H1 (cell line): ENCODE measurements at regions not wholly inside any gene's neighbourhood (a gene's known extent, or its start where the extent isn't known, plus 50 kb on each side); places are given as distances from the start of the nearest gene placed in this dataset.

Source experiments
- CTCF ChIA-PET: fragments of 300-600 bp; sonication (Branson Sonifier 250); formaldehyde crosslinking; loops from one replicate; lab custom pipeline; 2021; ENCODE audit not compliant: partially characterized antibody; lab: Charles Lee
- POLR2A ChIA-PET: fragments of 300-600 bp; sonication (Branson Sonifier 250); formaldehyde crosslinking; loops from one replicate; lab custom pipeline; 2021; ENCODE audit warnings: inconsistent platforms; ENCODE audit not compliant: partially characterized antibody; lab: Charles Lee
- DNase-seq, 2 experiments: peaks; one replicate each; pipeline versions ENCODE4 v3.0.0 to v3.0.0-alpha.2; 2010 to 2022; ENCODE audit warnings: low spot score in 2 of 2, low read depth in 1 of 2, mixed read lengths in 1 of 2
- FAIRE-seq: peaks from 2 replicates; lab custom pipeline; 2011; peaks lifted over from hg19 to GRCh38; lab: Jason Lieb, UNC
- H2AFZ ChIP-seq: 2 replicates; pipeline ENCODE4 v1.8.1; 2012; ENCODE audit warnings: low read length, inconsistent platforms
- H2AK5ac ChIP-seq: 2 replicates; pipeline ENCODE4 v1.6.1; 2013; ENCODE audit warnings: low read depth, low read length
- H2BK120ac ChIP-seq: replicated peaks from 2 replicates; pipeline ENCODE3; 2013; ENCODE audit warnings: low read depth, low read length, inconsistent platforms
- H2BK12ac ChIP-seq: 2 replicates; pipeline ENCODE4 v1.6.1; 2013; ENCODE audit warnings: low read depth, low read length
- H2BK15ac ChIP-seq: 2 replicates; pipeline ENCODE4 v1.6.1; 2013; ENCODE audit warnings: low read length
- H2BK20ac ChIP-seq: 2 replicates; pipeline ENCODE4 v1.6.1; 2013; ENCODE audit warnings: low read length
- H2BK5ac ChIP-seq: 2 replicates; pipeline ENCODE4 v1.6.1; 2013; ENCODE audit warnings: low read depth, low read length
- H3K14ac ChIP-seq: 2 replicates; pipeline ENCODE4 v1.6.1; 2013; ENCODE audit warnings: inconsistent platforms; ENCODE audit not compliant: insufficient read length
- H3K18ac ChIP-seq: 2 replicates; pipeline ENCODE4 v1.6.1; 2013; ENCODE audit warnings: low read length; ENCODE audit errors: extremely low read depth
- H3K23ac ChIP-seq: 2 replicates; pipeline ENCODE4 v1.6.1; 2013; ENCODE audit warnings: inconsistent platforms; ENCODE audit not compliant: insufficient read length
- H3K23me2 ChIP-seq: 2 replicates; pipeline ENCODE4 v1.6.1; 2013; ENCODE audit warnings: low read depth, low read length
- H3K27ac ChIP-seq: 2 replicates; pipeline ENCODE4 v1.6.1; 2011; ENCODE audit warnings: low read depth, low read length, inconsistent platforms
- H3K27me3 ChIP-seq, 4 experiments: replicated peaks in 1 of 4; 1 replicate in 1 of 4; 2 replicates in 3 of 4; pipeline versions ENCODE4 v1.6.1 to v1.8.1; 2011 to 2013; ENCODE audit warnings: low read length in 3 of 4, mild to moderate bottlenecking in 3 of 4, inconsistent platforms in 2 of 4, mixed read lengths in 2 of 4, moderate library complexity in 1 of 4; ENCODE audit not compliant: control insufficient read depth in 3 of 4, insufficient read depth in 3 of 4; ENCODE audit errors: extremely low read depth in 1 of 4
- H3K36me3 ChIP-seq, 4 experiments: 2 replicates each; pipeline versions ENCODE4 v1.6.1 to v1.8.1; 2011 to 2013; ENCODE audit warnings: mild to moderate bottlenecking in 4 of 4, low read length in 3 of 4, moderate library complexity in 2 of 4, control low read depth in 1 of 4, inconsistent platforms in 1 of 4; ENCODE audit not compliant: insufficient read depth in 4 of 4, control insufficient read depth in 2 of 4
- H3K4ac ChIP-seq: replicated peaks from 2 replicates; pipeline ENCODE3; 2013; ENCODE audit warnings: low read length, low read depth, mixed read lengths, inconsistent platforms; ENCODE audit not compliant: insufficient read length
- H3K4me1 ChIP-seq, 4 experiments: replicated peaks in 1 of 4; 1 replicate in 1 of 4; 2 replicates in 3 of 4; pipeline versions ENCODE4 v1.6.1 to v1.8.1; 2011 to 2013; ENCODE audit warnings: low read length in 3 of 4, inconsistent platforms in 2 of 4, mixed read lengths in 1 of 4; ENCODE audit not compliant: insufficient read depth in 4 of 4, control insufficient read depth in 3 of 4
- H3K4me2 ChIP-seq, 2 experiments: 2 replicates each; pipeline versions ENCODE4 v1.6.1 to v1.8.1; 2011 to 2013; ENCODE audit warnings: low read depth in 2 of 2, low read length in 2 of 2, control low read depth in 1 of 2, inconsistent platforms in 1 of 2, mild to moderate bottlenecking in 1 of 2; ENCODE audit not compliant: insufficient read depth in 1 of 2
- H3K4me3 ChIP-seq, 4 experiments: fragments of 200-600, 300-600 bp in 1 of 4; sonication (generic), shearing (Covaris generic), sonication (Bioruptor Twin) in 1 of 4; 2 replicates each; pipeline versions ENCODE4 v1.5.1 to v1.8.1; 2011 to 2016; ENCODE audit warnings: low read length in 4 of 4, low read depth in 3 of 4, control low read depth in 2 of 4, inconsistent platforms in 2 of 4, mild to moderate bottlenecking in 2 of 4, mixed read lengths in 1 of 4, moderate library complexity in 1 of 4; ENCODE audit not compliant: insufficient read depth in 2 of 4; ENCODE audit errors: extremely low read depth in 1 of 4
- H3K56ac ChIP-seq: replicated peaks from 2 replicates; pipeline ENCODE3; 2013; ENCODE audit warnings: low read depth, mild to moderate bottlenecking, mixed read lengths, low read length, inconsistent platforms; ENCODE audit not compliant: insufficient read length
- H3K79me1 ChIP-seq: 2 replicates; pipeline ENCODE4 v1.6.1; 2013; ENCODE audit warnings: low read depth, low read length, control low read depth
- H3K79me2 ChIP-seq, 2 experiments: 2 replicates each; pipeline versions ENCODE4 v1.6.1 to v1.8.1; 2012 to 2013; ENCODE audit warnings: low read length in 2 of 2, mild to moderate bottlenecking in 2 of 2, inconsistent platforms in 1 of 2; ENCODE audit not compliant: insufficient read depth in 2 of 2, control insufficient read depth in 1 of 2
- H3K9ac ChIP-seq, 4 experiments: replicated peaks in 1 of 4; 1 replicate in 1 of 4; 2 replicates in 3 of 4; pipeline versions ENCODE4 v1.6.1 to v1.8.1; 2011 to 2013; ENCODE audit warnings: low read depth in 3 of 4, low read length in 3 of 4, control low read depth in 2 of 4, mild to moderate bottlenecking in 2 of 4, moderate library complexity in 2 of 4, inconsistent platforms in 1 of 4; ENCODE audit errors: extremely low read depth in 1 of 4
- H3K9me3 ChIP-seq, 2 experiments: 2 replicates each; pipeline versions ENCODE4 v1.6.1 to v1.8.1; 2012 to 2013; ENCODE audit warnings: mild to moderate bottlenecking in 2 of 2, moderate library complexity in 2 of 2, control low read depth in 1 of 2, inconsistent platforms in 1 of 2, low read depth in 1 of 2, low read length in 1 of 2, mixed read lengths in 1 of 2; ENCODE audit not compliant: insufficient read depth in 2 of 2
- H4K20me1 ChIP-seq, 2 experiments: replicated peaks in 1 of 2; 2 replicates each; pipeline versions ENCODE3 to v1.8.1; 2011 to 2013; ENCODE audit warnings: inconsistent platforms in 2 of 2, low read length in 2 of 2, mild to moderate bottlenecking in 1 of 2; ENCODE audit not compliant: insufficient read depth in 2 of 2, control insufficient read depth in 1 of 2
- H4K5ac ChIP-seq: 2 replicates; pipeline ENCODE4 v1.6.1; 2013; ENCODE audit warnings: low read length, low read depth, mixed read lengths, inconsistent platforms; ENCODE audit not compliant: insufficient read length
- H4K8ac ChIP-seq: 2 replicates; pipeline ENCODE4 v1.8.0; 2013; ENCODE audit warnings: mild to moderate bottlenecking, moderate library complexity, low read length, inconsistent platforms; ENCODE audit not compliant: insufficient read depth; ENCODE audit errors: extremely low read depth
- H4K91ac ChIP-seq: replicated peaks from 2 replicates; pipeline ENCODE3; 2013; ENCODE audit warnings: low read length, mixed read lengths, inconsistent platforms; ENCODE audit not compliant: insufficient read length
- ASH2L ChIP-seq: fragments of 200-600, 300-600 bp; sonication (generic); IDR thresholded peaks from one replicate; pipeline ENCODE4 v1.7.1; 2017; ENCODE audit warnings: low read length
- CHD1 ChIP-seq: IDR thresholded peaks from 2 replicates; pipeline ENCODE4 v1.6.1; 2012; ENCODE audit warnings: low read depth, low read length, improper control_type of control experiment
- EP300 ChIP-seq, 2 experiments: IDR thresholded peaks; 1 replicate in 1 of 2; 2 replicates in 1 of 2; pipeline ENCODE4 v1.6.1; 2011 to 2012; ENCODE audit warnings: low read depth in 2 of 2, low read length in 2 of 2, mild to moderate bottlenecking in 2 of 2, borderline replicate concordance in 1 of 2, inconsistent platforms in 1 of 2, moderate library complexity in 1 of 2
- EZH2 ChIP-seq: fragments of 200-600 bp; sonication (generic); IDR thresholded peaks from 2 replicates; pipeline ENCODE4 v1.7.1; 2012; ENCODE audit warnings: low read depth, mild to moderate bottlenecking, moderate library complexity, low read length, inconsistent platforms; ENCODE audit not compliant: severe bottlenecking
- USF2 ChIP-seq: IDR thresholded peaks from 2 replicates; pipeline ENCODE4 v1.6.1; 2011; ENCODE audit warnings: low read length, improper control_type of control experiment

GRCh38 chr1:29636936-29637335, 400.6 kb downstream of the PTPRU start:
- Histone ChIP-seq H3K79me2 (no peaks in the 10 kb centered on the region), H3K23me2 (no peaks in the 10 kb centered on the region), H2BK5ac (no peak overlapping the region), H3K4me2 (no peak overlapping the region), H3K4me3 (no peak overlapping the region), H4K8ac (no peak overlapping the region), H2AFZ (no peak overlapping the region), H3K14ac (no peak overlapping the region), H2BK15ac (no peak overlapping the region), H3K27me3 (no peaks in the 10 kb centered on the region), H4K91ac (no peak overlapping the region), H3K27ac (no peak overlapping the region), H3K9me3 (no peaks in the 10 kb centered on the region), H3K36me3 (no peaks in the 10 kb centered on the region), H2AK5ac (no peak overlapping the region), H2BK20ac (no peak overlapping the region), H3K18ac (no peak overlapping the region), H2BK12ac (no peak overlapping the region), H3K9ac (no peak overlapping the region), H3K23ac (no peak overlapping the region), H3K4me1 (no peaks in the 10 kb centered on the region; a peak in 1 of 7 replicates), H3K4ac (no peak overlapping the region), H4K20me1 (no peaks in the 10 kb centered on the region), H2BK120ac (no peak overlapping the region), H3K56ac (no peak overlapping the region), H3K79me1 (no peaks in the 10 kb centered on the region), H4K5ac (no peak overlapping the region)
- ChIA-PET CTCF (interaction anchor here (0.9 to 1.5 kb wide), 2 partner anchors 11 to 13 kb away, joined by 3 read pairs; no protein-coding TSS in a partner anchor), POLR2A (no interaction called here)
- DNase-seq (no peak), FAIRE-seq (no peak)
- TF ChIP-seq CHD1, result no peak
- TF ChIP-seq ASH2L, result no peak
- TF ChIP-seq EP300 (IDR thresholded peaks at IDR 0.05; ENCODE audit: borderline replicate concordance in 1 of 2, low read depth in 2 of 2, low read length in 2 of 2), result no peak
- no peak for TF ChIP-seq USF2
- TF ChIP-seq EZH2, result no peak
